Transverse colon (tissue), 4 donors: ENCODE measurements at regions not wholly inside any gene's neighbourhood (a gene's known extent, or its start where the extent isn't known, plus 50 kb on each side); places are given as distances from the start of the nearest gene placed in this dataset.

Source experiments
- DNase-seq: peaks from one replicate; pipeline ENCODE4 v3.0.0-alpha.2; 2019
- H3K27ac ChIP-seq, 4 donors: fragments of 200-600 bp; sonication (generic); 2 replicates each; pipeline ENCODE4 v1.5.1; 2016 to 2018; ENCODE audit warnings: inconsistent platforms in 4 of 4
- H3K27me3 ChIP-seq: fragments of 200-600 bp; sonication (generic); 2 replicates; pipeline ENCODE4 v1.5.1; 2017; ENCODE audit warnings: inconsistent platforms
- H3K36me3 ChIP-seq, 4 donors: fragments of 200-600 bp; sonication (generic); 2 replicates each; pipeline ENCODE4 v1.5.1; 2017 to 2019; ENCODE audit warnings: inconsistent platforms in 4 of 4
- H3K4me1 ChIP-seq, 4 donors: fragments of 200-600 bp; sonication (generic); 2 replicates each; pipeline ENCODE4 v1.5.1; 2017 to 2020; ENCODE audit warnings: inconsistent platforms in 4 of 4
- H3K4me3 ChIP-seq, 4 donors: fragments of 200-600 bp; sonication (generic); 1 replicate in 1 of 4; 2 replicates in 3 of 4; pipeline versions ENCODE4 v1.5.1 to v1.6.1; 2017 to 2019; ENCODE audit warnings: inconsistent platforms in 4 of 4
- H3K9me3 ChIP-seq, 2 donors: fragments of 200-600 bp; sonication (generic); 2 replicates each; pipeline ENCODE4 v1.5.1; 2017 to 2019; ENCODE audit warnings: inconsistent platforms in 2 of 2
- CTCF ChIP-seq, 5 experiments: fragments of 200-600 bp in 3 of 5; fragments of 450-650 bp in 2 of 5; sonication (generic) in 3 of 5; IDR thresholded peaks; 1 replicate in 2 of 5; 2 replicates in 3 of 5; pipeline ENCODE4 v1.5.1; 2016 to 2017; ENCODE audit warnings: antibody characterized with exemption in 5 of 5, inconsistent platforms in 3 of 5, mild to moderate bottlenecking in 2 of 5, moderate library complexity in 1 of 5
- EP300 ChIP-seq: sonication (generic); formaldehyde crosslinking; IDR thresholded peaks from one replicate; pipeline ENCODE4 v1.6.1; 2017; ENCODE audit warnings: antibody characterized with exemption, low read depth
- POLR2A ChIP-seq: fragments of 450-650 bp; IDR thresholded peaks from one replicate; pipeline ENCODE4 v1.6.1; 2016; ENCODE audit warnings: antibody characterized with exemption, mild to moderate bottlenecking, moderate library complexity
- POLR2AphosphoS5 ChIP-seq, 3 donors: sonication (generic); formaldehyde crosslinking; IDR thresholded peaks; one replicate each; pipeline ENCODE4 v1.6.1; 2016; ENCODE audit warnings: antibody characterized with exemption in 3 of 3
- WGBS, 2 donors: methylation state at CpG; one replicate each; pipeline ENCODE4 v1.1.5; 2018; ENCODE audit warnings: low coverage in 1 of 2; 5-methylcytosine and 5-hydroxymethylcytosine counted together
- in situ Hi-C, 4 donors: fragments of 200-750 bp; cut with MboI; loops; one replicate each; pipeline versions ENCODE4 v1.15.0 to v1.15.1; 2017; ENCODE audit warnings: low sequenced_read_pairs in 3 of 4, low pct_ligation_motif_present in 1 of 4, low pct_unique_long_range_greater_than_20kb in 1 of 4
- intact Hi-C: fragments of 100-400 bp; cut with DNase I; formaldehyde crosslinking; loops from one replicate; pipeline ENCODE4 v1.15.1; 2023; ENCODE audit warnings: low total_unique reads

- H3K27ac ChIP-seq: no peak overlapping the region
- no peaks in the 10 kb centered on the region for H3K4me1 ChIP-seq
- in situ Hi-C loops: no loop called here
- intact Hi-C loops: no loop called here
- 88 to 100% methylated on average over 1 to 2 of the region's 2 CpGs for WGBS, 2 donors
- H3K4me3 ChIP-seq: no peak overlapping the region
- no peaks in the 10 kb centered on the region for H3K36me3 ChIP-seq
- TF ChIP-seq POLR2AphosphoS5 (IDR thresholded peaks at IDR 0.05) (no peak), POLR2A (no peak), CTCF (IDR thresholded peaks at IDR 0.05) (no peak)
- H3K27me3 ChIP-seq: no peaks in the 10 kb centered on the region
- H3K9me3 ChIP-seq: no peaks in the 10 kb centered on the region
- no peak for DNase-seq
Observed at GRCh38 chrX:142688256-142688655, 337.5 kb upstream of the SPANXN4 start.

GRCh38 chrX:142686653-142687283 lies 339.0 kb upstream of the SPANXN4 start:
- Histone ChIP-seq H3K4me1 (no peaks in the 10 kb centered on the region), H3K27ac (no peak overlapping the region), H3K9me3 (no peaks in the 10 kb centered on the region), H3K27me3 (no peaks in the 10 kb centered on the region), H3K4me3 (no peak overlapping the region), H3K36me3 (no peaks in the 10 kb centered on the region)
- whole genome bisulfite sequencing, 2 donors: 0 to 20% methylated on average over 3 of the region's 3 CpGs
- TF ChIP-seq CTCF (IDR thresholded peaks at IDR 0.05) (no peak), POLR2A (no peak), EP300 (no peak), POLR2AphosphoS5 (IDR thresholded peaks at IDR 0.05) (no peak)
- DNase-seq: no peak
- intact Hi-C loops: no loop called here
- in situ Hi-C loops: no loop called here

- Histone ChIP-seq H3K36me3 (no peaks in the 10 kb centered on the region), H3K4me3 (no peak overlapping the region), H3K27ac (no peak overlapping the region), H3K4me1 (no peaks in the 10 kb centered on the region), H3K9me3 (no peaks in the 10 kb centered on the region), H3K27me3 (no peaks in the 10 kb centered on the region)
- in situ Hi-C loops: no loop called here
- TF ChIP-seq EP300: no peak
- TF ChIP-seq POLR2A: no peak
- no peak for TF ChIP-seq POLR2AphosphoS5 (IDR thresholded peaks at IDR 0.05)
- no peak for TF ChIP-seq CTCF (IDR thresholded peaks at IDR 0.05)
- no peak for DNase-seq
- 72% methylated on average over 1 of the region's 1 CpG; no CpG with 5 or more reads in 1 of the 2 donors for WGBS, 2 donors
- intact Hi-C loops: no loop called here
Observed at GRCh38 chrX:142686206-142686605, 339.5 kb upstream of the SPANXN4 start.

- no peaks in the 10 kb centered on the region for H3K27me3 ChIP-seq
- no peak for DNase-seq
Observed at GRCh38 chrX:142680038-142680437, 345.7 kb upstream of the SPANXN4 start.

More at GRCh38 chrX:142680038-142680437, 345.7 kb upstream of the SPANXN4 start:
- Histone ChIP-seq H3K36me3 (no peaks in the 10 kb centered on the region), H3K9me3 (no peaks in the 10 kb centered on the region), H3K4me1 (no peaks in the 10 kb centered on the region), H3K27ac (no peak overlapping the region), H3K4me3 (no peak overlapping the region)
- TF ChIP-seq CTCF (IDR thresholded peaks at IDR 0.05) (no peak), EP300 (no peak), POLR2A (no peak), POLR2AphosphoS5 (IDR thresholded peaks at IDR 0.05) (no peak)
- intact Hi-C loops: no loop called here
- in situ Hi-C loops: no loop called here
